Smooth muscle cell (in vitro differentiated cells): ENCODE measurements at regions not wholly inside any gene's neighbourhood (a gene's known extent, or its start where the extent isn't known, plus 50 kb on each side); places are given as distances from the start of the nearest gene placed in this dataset.

Source experiments
- DNase-seq: peaks from one replicate; lab custom pipeline; 2025; ENCODE audit not compliant: unreplicated experiment; lab: John Stamatoyannopoulos, UW
- H2AFZ ChIP-seq: fragments of 200-600 bp; sonication (generic); 2 replicates; pipeline ENCODE4 v1.6.0; 2016; ENCODE audit warnings: antibody characterized with exemption, low read depth, mild to moderate bottlenecking
- H3F3A ChIP-seq: fragments of 200-600 bp; sonication (generic); 2 replicates; pipeline ENCODE4 v1.6.0; 2017; ENCODE audit warnings: antibody characterized with exemption, low read depth
- H3K27ac ChIP-seq: fragments of 200-600 bp; sonication (generic); 2 replicates; pipeline ENCODE4 v1.5.1; 2016; ENCODE audit warnings: low read depth, mild to moderate bottlenecking
- H3K27me3 ChIP-seq: fragments of 200-600 bp; sonication (generic); 2 replicates; pipeline ENCODE4 v1.6.1; 2016; ENCODE audit warnings: low read depth, mild to moderate bottlenecking
- H3K36me3 ChIP-seq: fragments of 200-600 bp; sonication (generic); 2 replicates; pipeline ENCODE4 v1.5.1; 2016; ENCODE audit warnings: low read depth
- H3K4me1 ChIP-seq: fragments of 200-600 bp; sonication (generic); 2 replicates; pipeline ENCODE4 v1.5.1; 2016; ENCODE audit warnings: low read depth
- H3K4me2 ChIP-seq: fragments of 200-600 bp; sonication (generic); 2 replicates; pipeline ENCODE4 v1.6.0; 2016; ENCODE audit warnings: mild to moderate bottlenecking
- H3K4me3 ChIP-seq: fragments of 200-600 bp; sonication (generic); 2 replicates; pipeline ENCODE4 v1.5.1; 2016; ENCODE audit warnings: mild to moderate bottlenecking
- H3K79me2 ChIP-seq: fragments of 200-600 bp; sonication (generic); 2 replicates; pipeline ENCODE4 v1.6.0; 2016; ENCODE audit warnings: low read depth, mild to moderate bottlenecking
- H3K9ac ChIP-seq: fragments of 200-600 bp; sonication (generic); 2 replicates; pipeline ENCODE4 v1.6.0; 2016; ENCODE audit warnings: low read depth
- H3K9me3 ChIP-seq: fragments of 200-600 bp; sonication (generic); replicated peaks from 2 replicates; pipeline ENCODE4 v1.5.1; 2016; ENCODE audit warnings: low read depth
- H4K20me1 ChIP-seq: fragments of 200-600 bp; sonication (generic); 2 replicates; pipeline ENCODE4 v1.6.0; 2016; ENCODE audit warnings: low read depth
- CTCF ChIP-seq: fragments of 200-600 bp; sonication (generic); IDR thresholded peaks from 2 replicates; pipeline ENCODE4 v1.5.1; 2017; ENCODE audit warnings: borderline replicate concordance, mild to moderate bottlenecking, antibody characterized with exemption; ENCODE audit not compliant: insufficient read depth, poor library complexity, severe bottlenecking
- WGBS: methylation state at CpG from one replicate; pipeline ENCODE4 v1.1.7; 2016; ENCODE audit warnings: low lambda C conversion rate; 5-methylcytosine and 5-hydroxymethylcytosine counted together

DNA sequence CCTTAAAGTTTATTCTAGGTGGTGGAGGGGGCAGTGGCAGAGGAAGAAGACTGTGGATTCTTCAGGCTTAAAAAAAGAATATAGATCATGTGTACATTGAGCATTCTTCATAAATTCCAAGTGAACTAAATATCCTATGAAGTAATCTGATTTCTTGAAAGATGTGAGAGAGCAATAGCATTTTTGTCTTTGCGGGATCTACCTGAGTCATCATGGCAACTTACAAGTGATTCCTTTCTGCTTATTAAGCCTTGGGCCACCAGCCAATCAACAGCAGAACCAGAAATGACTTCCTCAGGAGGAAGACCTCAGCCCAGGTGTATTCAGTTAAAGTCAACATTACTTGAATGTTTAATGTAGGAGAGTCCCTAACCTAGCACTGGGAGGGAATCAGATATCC lies 756.9 kb downstream of the TFAP2A start:
- Histone ChIP-seq H3K27ac (no peak overlapping the region), H3K4me2 (no peak overlapping the region), H3K4me3 (no peak overlapping the region), H3F3A (no peaks in the 10 kb centered on the region), H3K9ac (no peak overlapping the region), H3K9me3 (no peaks in the 10 kb centered on the region), H3K79me2 (no peaks in the 10 kb centered on the region), H4K20me1 (no peaks in the 10 kb centered on the region), H3K4me1 (no peaks in the 10 kb centered on the region), H3K27me3 (no peaks in the 10 kb centered on the region), H3K36me3 (no peaks in the 10 kb centered on the region), H2AFZ (no peak overlapping the region)
- 85% methylated on average over 1 of the region's 1 CpG for WGBS
- no peak for TF ChIP-seq CTCF
- no peak for DNase-seq

GRCh38 chr6:9647599-9647998 lies 767.3 kb downstream of the TFAP2A start:
- Histone ChIP-seq H3K79me2 (no peaks in the 10 kb centered on the region), H3K4me1 (no peaks in the 10 kb centered on the region), H3K27ac (no peak overlapping the region), H4K20me1 (no peaks in the 10 kb centered on the region), H3K9me3 (no peaks in the 10 kb centered on the region), H3K4me3 (no peak overlapping the region), H3K27me3 (no peaks in the 10 kb centered on the region), H3K4me2 (no peak overlapping the region), H3K9ac (no peak overlapping the region), H3F3A (no peaks in the 10 kb centered on the region), H2AFZ (no peak overlapping the region), H3K36me3 (no peaks in the 10 kb centered on the region)
- WGBS, result 70% methylated on average over 1 of the region's 1 CpG
- TF ChIP-seq CTCF, result no peak
- no peak for DNase-seq

DNA sequence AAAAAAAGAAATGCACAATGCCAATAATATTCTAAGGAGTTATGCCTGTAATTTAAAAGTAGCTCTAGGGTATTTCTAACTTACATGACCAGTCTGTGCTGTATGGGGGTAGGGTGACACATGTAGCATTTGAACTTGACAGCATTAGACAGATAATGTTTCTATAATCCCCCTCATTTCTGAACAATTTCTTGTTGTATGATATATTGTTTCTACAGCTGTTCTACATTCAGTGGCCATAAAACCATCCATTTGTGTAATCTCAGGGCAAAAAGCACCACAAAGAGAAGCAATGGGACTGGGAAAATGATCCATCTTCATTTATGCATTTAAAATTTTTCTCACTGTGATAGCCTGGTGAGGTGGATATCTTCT lies 767.8 kb downstream of the TFAP2A start:
- Histone ChIP-seq H3K9ac (no peak overlapping the region), H3K27ac (no peak overlapping the region), H4K20me1 (no peaks in the 10 kb centered on the region), H3K9me3 (no peaks in the 10 kb centered on the region), H3K36me3 (no peaks in the 10 kb centered on the region), H3K27me3 (no peaks in the 10 kb centered on the region), H2AFZ (no peak overlapping the region), H3K79me2 (no peaks in the 10 kb centered on the region), H3K4me3 (no peak overlapping the region), H3F3A (no peaks in the 10 kb centered on the region), H3K4me1 (no peaks in the 10 kb centered on the region), H3K4me2 (no peak overlapping the region)
- DNase-seq, result no peak
- TF ChIP-seq CTCF, result no peak

- Histone ChIP-seq H3K4me3 (no peak overlapping the region), H3K27me3 (no peaks in the 10 kb centered on the region), H3K27ac (no peak overlapping the region), H3F3A (no peaks in the 10 kb centered on the region), H3K9ac (no peak overlapping the region), H2AFZ (no peak overlapping the region), H3K36me3 (no peaks in the 10 kb centered on the region), H3K9me3 (no peaks in the 10 kb centered on the region), H3K4me1 (no peaks in the 10 kb centered on the region), H3K79me2 (no peaks in the 10 kb centered on the region), H3K4me2 (no peak overlapping the region), H4K20me1 (no peaks in the 10 kb centered on the region)
- DNase-seq, result no peak
- no peak for TF ChIP-seq CTCF
- 87% methylated on average over 4 of the region's 4 CpGs for WGBS
Measured at GRCh38 chr6:9646342-9647070, 768.4 kb downstream of the TFAP2A start.
